ENCODE measurements at regions not wholly inside any gene's neighbourhood (a gene's known extent, or its start where the extent isn't known, plus 50 kb on each side); places are given as distances from the start of the nearest gene placed in this dataset.

- no peak for TF ChIP-seq CTCF (IDR thresholded peaks at IDR 0.05)
- no peak for TF ChIP-seq PBX3 (IDR thresholded peaks at IDR 0.05)
- TF ChIP-seq CBX8 (IDR thresholded peaks at IDR 0.05) = no peak
- TF ChIP-seq EP300 (IDR thresholded peaks at IDR 0.05) = no peak
- no peak for TF ChIP-seq JUN (IDR thresholded peaks at IDR 0.05)
- no peak for TF ChIP-seq NR3C1 (IDR thresholded peaks at IDR 0.05)
- no peak for TF ChIP-seq RCOR1 (IDR thresholded peaks at IDR 0.05; ENCODE audit: low read depth, low read length)
- TF ChIP-seq RAD21 (conservative IDR thresholded peaks at IDR 0.05 in 1 of 2, IDR thresholded peaks at IDR 0.05 in 1 of 2) = no peak
These were observed 166.2 kb downstream of the TRIM43 start for GRCh38 chr2:95757988-95758387.
